Loucy (cell line): ENCODE measurements at regions not wholly inside any gene's neighbourhood (a gene's known extent, or its start where the extent isn't known, plus 50 kb on each side); places are given as distances from the start of the nearest gene placed in this dataset.

ENCODE experiments used
- EZH2phosphoT487 ChIP-seq: fragments of 200-600 bp; IDR thresholded peaks from 2 replicates; pipeline ENCODE4 v1.6.1; 2018; ENCODE audit warnings: antibody characterized with exemption, mild to moderate bottlenecking, moderate library complexity, borderline replicate concordance
- TF ChIP-seq, protein P1 (sequence below): fragments of 200-600 bp; sonication (generic); conservative IDR thresholded peaks from 2 replicates; pipeline ENCODE4 v1.5.1; 2014; ENCODE audit warnings: mild to moderate bottlenecking, antibody characterized with exemption, low read length

- TF ChIP-seq, protein P1, sequence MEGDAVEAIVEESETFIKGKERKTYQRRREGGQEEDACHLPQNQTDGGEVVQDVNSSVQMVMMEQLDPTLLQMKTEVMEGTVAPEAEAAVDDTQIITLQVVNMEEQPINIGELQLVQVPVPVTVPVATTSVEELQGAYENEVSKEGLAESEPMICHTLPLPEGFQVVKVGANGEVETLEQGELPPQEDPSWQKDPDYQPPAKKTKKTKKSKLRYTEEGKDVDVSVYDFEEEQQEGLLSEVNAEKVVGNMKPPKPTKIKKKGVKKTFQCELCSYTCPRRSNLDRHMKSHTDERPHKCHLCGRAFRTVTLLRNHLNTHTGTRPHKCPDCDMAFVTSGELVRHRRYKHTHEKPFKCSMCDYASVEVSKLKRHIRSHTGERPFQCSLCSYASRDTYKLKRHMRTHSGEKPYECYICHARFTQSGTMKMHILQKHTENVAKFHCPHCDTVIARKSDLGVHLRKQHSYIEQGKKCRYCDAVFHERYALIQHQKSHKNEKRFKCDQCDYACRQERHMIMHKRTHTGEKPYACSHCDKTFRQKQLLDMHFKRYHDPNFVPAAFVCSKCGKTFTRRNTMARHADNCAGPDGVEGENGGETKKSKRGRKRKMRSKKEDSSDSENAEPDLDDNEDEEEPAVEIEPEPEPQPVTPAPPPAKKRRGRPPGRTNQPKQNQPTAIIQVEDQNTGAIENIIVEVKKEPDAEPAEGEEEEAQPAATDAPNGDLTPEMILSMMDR = no peak
- TF ChIP-seq EZH2phosphoT487 = no peak
Observed at GRCh38 chr3:26050776-26051175, 260.9 kb downstream of the OXSM start.
